ENCODE measurements at regions not wholly inside any gene's neighbourhood (a gene's known extent, or its start where the extent isn't known, plus 50 kb on each side); places are given as distances from the start of the nearest gene placed in this dataset.

DNA sequence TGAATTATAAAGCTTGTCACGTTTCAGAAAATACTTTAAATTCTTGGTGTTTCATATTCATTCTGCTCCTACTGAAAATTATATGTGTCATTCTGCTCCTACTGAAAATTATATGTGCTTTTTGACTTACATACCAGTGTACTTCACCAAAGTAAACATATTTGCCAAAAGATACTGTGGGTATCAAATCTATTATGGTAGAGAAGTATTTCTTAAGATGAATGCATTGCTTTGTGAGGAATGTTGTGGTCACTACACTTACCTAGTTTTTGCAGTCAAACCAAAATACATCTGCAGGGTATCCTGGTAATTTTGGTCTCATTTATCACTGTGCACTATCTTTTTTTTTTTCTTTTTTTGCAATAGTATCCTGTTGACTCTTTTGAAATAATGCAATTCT, 287.7 kb upstream of the MAD2L1 start:
- H3K4me3 ChIP-seq (ENCODE audit: low read depth, low read length): no peak overlapping the region
- no peak for TF ChIP-seq CTCF (IDR thresholded peaks at IDR 0.05; ENCODE audit: low read depth, low read length)

- no peak for TF ChIP-seq CTCF (IDR thresholded peaks at IDR 0.05; ENCODE audit: low read depth, low read length)
- H3K4me3 ChIP-seq (ENCODE audit: low read depth, low read length): no peak overlapping the region
Observed at GRCh38 chr4:120353235-120353634, 286.6 kb upstream of the MAD2L1 start.

- H3K4me3 ChIP-seq (ENCODE audit: low read depth, low read length): no peak overlapping the region
Observed at GRCh38 chr4:120352739-120353138, 286.1 kb upstream of the MAD2L1 start.

DNA sequence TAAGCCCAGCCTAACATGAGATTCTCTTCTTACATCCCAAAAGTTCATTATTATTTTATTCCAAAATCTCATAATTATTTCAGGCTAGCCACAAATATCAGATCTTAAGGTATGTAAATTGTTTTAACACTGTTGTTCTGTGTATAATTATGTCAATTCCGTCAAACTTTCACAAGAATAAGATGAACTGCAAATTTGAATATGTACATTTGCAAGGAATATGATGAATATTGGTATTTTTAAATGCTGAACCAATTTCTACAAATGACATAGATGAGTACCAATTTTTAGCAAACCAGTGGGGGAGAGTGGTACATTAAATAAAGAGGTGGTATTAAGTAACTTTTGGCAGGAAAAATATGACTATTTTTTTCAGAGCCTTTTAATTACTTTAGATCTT, 282.3 kb upstream of the MAD2L1 start:
- TF ChIP-seq CTCF (IDR thresholded peaks at IDR 0.05; ENCODE audit: low read depth, low read length): no peak
- H3K4me3 ChIP-seq (ENCODE audit: low read depth, low read length): no peak overlapping the region

More at GRCh38 chr4:120352739-120353138, 286.1 kb upstream of the MAD2L1 start:
- TF ChIP-seq CTCF (IDR thresholded peaks at IDR 0.05; ENCODE audit: low read depth, low read length): no peak

DNA sequence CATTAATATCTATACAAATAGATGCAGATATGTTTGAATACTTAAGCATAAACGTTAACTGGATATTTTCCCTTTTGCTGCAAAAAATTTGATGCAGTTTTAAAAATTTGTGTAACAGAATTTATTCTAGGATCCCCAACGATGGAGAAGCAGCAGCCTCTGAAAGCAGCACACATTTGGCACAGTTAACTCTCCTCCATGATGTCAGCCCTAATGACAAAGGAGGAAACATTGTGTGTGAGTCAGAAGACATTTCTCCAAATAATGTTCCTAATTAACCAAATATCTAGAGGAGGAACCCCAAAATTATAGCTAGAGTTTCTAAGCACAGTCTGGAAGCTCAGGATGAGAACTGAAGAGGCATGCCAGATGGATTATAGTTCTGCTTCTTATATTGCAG, 281.9 kb upstream of the MAD2L1 start:
- no peak for TF ChIP-seq CTCF (IDR thresholded peaks at IDR 0.05; ENCODE audit: low read depth, low read length)
- no peak overlapping the region for H3K4me3 ChIP-seq (ENCODE audit: low read depth, low read length)

GRCh38 chr4:120331486-120332370, 265.1 kb upstream of the MAD2L1 start:
- TF ChIP-seq CTCF (IDR thresholded peaks at IDR 0.05; ENCODE audit: low read depth, low read length): no peak
- no peak overlapping the region for H3K4me3 ChIP-seq (ENCODE audit: low read depth, low read length)

- no peak overlapping the region for H3K4me3 ChIP-seq (ENCODE audit: low read depth, low read length)
- TF ChIP-seq CTCF (IDR thresholded peaks at IDR 0.05; ENCODE audit: low read depth, low read length): no peak
Observed at GRCh38 chr4:120329386-120329785, 262.7 kb upstream of the MAD2L1 start.
